ENCODE measurements at regions not wholly inside any gene's neighbourhood (a gene's known extent, or its start where the extent isn't known, plus 50 kb on each side); places are given as distances from the start of the nearest gene placed in this dataset.

DNA sequence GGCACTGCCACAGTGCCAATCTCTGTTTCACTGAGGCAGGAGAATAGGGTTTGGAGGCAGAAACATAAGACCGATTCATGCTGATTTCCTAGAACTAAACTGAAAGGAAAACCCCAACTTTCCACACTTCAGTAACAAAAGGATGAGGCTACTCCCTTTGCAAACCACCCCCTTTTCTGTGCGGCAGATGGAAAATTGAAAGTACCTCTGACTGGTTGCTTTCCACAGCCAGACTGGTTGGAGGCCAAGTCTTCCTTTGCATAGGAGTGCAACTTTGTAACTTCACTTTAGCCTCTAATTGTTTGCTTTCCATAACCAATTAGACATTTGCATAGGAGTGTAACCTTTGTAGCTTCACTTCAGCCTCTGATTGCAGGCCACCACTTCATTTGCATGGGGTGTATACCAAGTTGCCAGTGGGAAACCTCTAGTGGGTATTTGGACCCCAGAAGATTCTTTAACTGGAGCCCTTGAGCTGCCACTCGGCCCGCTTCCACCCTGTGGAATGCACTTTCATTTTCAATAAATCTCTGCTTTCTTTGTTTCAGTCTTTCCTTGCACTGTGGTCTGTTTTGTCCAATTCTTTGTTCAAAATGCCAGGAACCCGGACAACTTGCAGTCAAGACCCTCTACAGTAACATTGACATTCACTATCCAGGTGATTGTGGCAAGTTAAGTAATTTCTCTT is 252.0 kb downstream of the UTP18 start:
- no peaks in the 10 kb centered on the region for H3K27me3 ChIP-seq
- WGBS, result 74% methylated on average over 5 of the region's 5 CpGs

DNA sequence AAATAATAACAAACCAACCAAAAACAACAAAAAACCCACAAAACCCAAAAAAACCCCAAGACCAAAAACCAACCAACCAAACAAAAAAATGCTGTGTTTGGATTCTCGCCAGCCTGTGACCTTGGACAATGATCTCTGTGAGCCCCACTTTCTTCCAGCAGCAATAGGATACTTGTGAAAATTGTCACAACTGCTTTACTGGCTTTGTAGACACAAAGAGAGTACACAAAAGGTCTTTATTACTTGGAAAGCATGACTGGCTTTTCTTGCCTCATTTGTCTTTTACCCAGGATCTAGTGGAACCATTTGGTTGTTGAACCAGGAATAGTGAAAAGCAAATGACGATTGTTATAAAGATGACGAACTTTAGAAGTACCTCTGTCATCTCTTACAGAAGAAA is 256.6 kb downstream of the UTP18 start:
- no peak for DNase-seq (ENCODE audit: extremely low spot score)
- Histone ChIP-seq H3K4me3 (no peak overlapping the region), H3K36me3 (no peaks in the 10 kb centered on the region), H3K9me3 (no peaks in the 10 kb centered on the region), H3K27ac (replicated peaks in 1 of 4) (no peak overlapping the region), H3K27me3 (no peaks in the 10 kb centered on the region), H3K4me1 (peaks cover 0 to 7% (median 0%) of the 10 kb centered on the region in 4 donors)
- TF ChIP-seq POLR2A (IDR thresholded peaks at IDR 0.05; ENCODE audit: low read depth) (no peak), POLR2AphosphoS5 (IDR thresholded peaks at IDR 0.05) (no peak), EP300 (IDR thresholded peaks at IDR 0.05) (no peak)
- TF ChIP-seq, protein P1, sequence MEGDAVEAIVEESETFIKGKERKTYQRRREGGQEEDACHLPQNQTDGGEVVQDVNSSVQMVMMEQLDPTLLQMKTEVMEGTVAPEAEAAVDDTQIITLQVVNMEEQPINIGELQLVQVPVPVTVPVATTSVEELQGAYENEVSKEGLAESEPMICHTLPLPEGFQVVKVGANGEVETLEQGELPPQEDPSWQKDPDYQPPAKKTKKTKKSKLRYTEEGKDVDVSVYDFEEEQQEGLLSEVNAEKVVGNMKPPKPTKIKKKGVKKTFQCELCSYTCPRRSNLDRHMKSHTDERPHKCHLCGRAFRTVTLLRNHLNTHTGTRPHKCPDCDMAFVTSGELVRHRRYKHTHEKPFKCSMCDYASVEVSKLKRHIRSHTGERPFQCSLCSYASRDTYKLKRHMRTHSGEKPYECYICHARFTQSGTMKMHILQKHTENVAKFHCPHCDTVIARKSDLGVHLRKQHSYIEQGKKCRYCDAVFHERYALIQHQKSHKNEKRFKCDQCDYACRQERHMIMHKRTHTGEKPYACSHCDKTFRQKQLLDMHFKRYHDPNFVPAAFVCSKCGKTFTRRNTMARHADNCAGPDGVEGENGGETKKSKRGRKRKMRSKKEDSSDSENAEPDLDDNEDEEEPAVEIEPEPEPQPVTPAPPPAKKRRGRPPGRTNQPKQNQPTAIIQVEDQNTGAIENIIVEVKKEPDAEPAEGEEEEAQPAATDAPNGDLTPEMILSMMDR (IDR thresholded peaks at IDR 0.05), result no peak
- intact Hi-C loops (cut with DNase I), result no loop called here
- WGBS, result 77% methylated on average over 3 of the region's 3 CpGs

More for the DNA sequence above, 252.0 kb downstream of the UTP18 start:
- Histone ChIP-seq H3K27ac (replicated peaks in 1 of 4) (no peak overlapping the region), H3K36me3 (no peaks in the 10 kb centered on the region), H3K9me3 (no peaks in the 10 kb centered on the region), H3K4me1 (peaks cover 0 to 7% (median 0%) of the 10 kb centered on the region in 4 donors), H3K4me3 (no peak overlapping the region)
- intact Hi-C loops (cut with DNase I), result no loop called here
- TF ChIP-seq POLR2AphosphoS5 (IDR thresholded peaks at IDR 0.05) (no peak), POLR2A (IDR thresholded peaks at IDR 0.05; ENCODE audit: low read depth) (no peak), EP300 (IDR thresholded peaks at IDR 0.05) (no peak)
- TF ChIP-seq, protein P1 (IDR thresholded peaks at IDR 0.05), result no peak
- DNase-seq (ENCODE audit: extremely low spot score), result no peak

DNA sequence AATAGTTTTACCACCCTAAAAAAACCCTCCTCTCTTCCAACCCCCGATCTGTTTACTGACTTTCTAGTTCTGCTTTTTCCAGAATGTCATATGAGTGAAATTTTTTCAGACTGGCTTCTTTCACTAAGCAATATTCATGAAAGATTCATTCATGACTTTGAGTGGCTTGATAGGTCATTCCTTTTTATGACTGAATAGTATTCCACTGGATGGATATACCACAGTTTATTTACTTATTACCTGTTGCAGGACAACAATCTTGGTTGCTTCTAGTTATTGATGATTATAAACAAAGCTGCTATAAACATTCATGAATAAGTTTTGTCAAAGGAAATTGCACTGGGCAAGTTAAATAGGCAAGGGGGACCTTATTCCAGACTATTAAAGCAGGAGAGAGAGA is 264.2 kb downstream of the UTP18 start:
- DNase-seq (ENCODE audit: extremely low spot score), result no peak
- H3K36me3 ChIP-seq, result no peaks in the 10 kb centered on the region
- H3K27me3 ChIP-seq, result no peaks in the 10 kb centered on the region
- TF ChIP-seq POLR2A (IDR thresholded peaks at IDR 0.05; ENCODE audit: low read depth) (no peak), EP300 (IDR thresholded peaks at IDR 0.05) (no peak), POLR2AphosphoS5 (IDR thresholded peaks at IDR 0.05) (no peak)
- TF ChIP-seq, protein P1 (IDR thresholded peaks at IDR 0.05), result no peak
- no peaks in the 10 kb centered on the region for H3K4me1 ChIP-seq
- intact Hi-C loops (cut with DNase I), result no loop called here
- H3K27ac ChIP-seq (replicated peaks in 1 of 4), result no peak overlapping the region
- H3K9me3 ChIP-seq, result no peaks in the 10 kb centered on the region
- WGBS, result 83% methylated on average over 1 of the region's 1 CpG
- no peak overlapping the region for H3K4me3 ChIP-seq

DNA sequence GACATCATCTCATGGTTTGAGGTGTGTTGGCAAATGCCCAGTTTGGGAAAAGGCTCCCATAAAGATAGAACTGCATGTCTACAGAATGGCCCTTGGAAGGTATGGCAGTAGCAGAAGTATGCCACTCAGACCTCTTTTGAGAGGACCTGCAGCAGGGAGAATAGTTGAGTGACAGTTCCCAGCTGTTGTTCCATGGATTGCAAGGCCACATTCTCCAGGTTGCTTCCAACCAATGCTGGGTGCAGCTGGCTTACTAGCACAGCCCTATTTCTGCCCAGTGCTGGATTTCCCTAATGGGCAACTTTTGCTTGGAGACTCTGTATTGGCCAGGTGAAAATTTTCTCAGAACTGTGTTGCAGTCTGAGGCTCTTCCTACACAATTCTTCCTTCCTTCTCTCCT is 266.2 kb downstream of the UTP18 start:
- no peaks in the 10 kb centered on the region for H3K36me3 ChIP-seq
- H3K27me3 ChIP-seq, result no peaks in the 10 kb centered on the region
- DNase-seq (ENCODE audit: extremely low spot score), result no peak
- no peaks in the 10 kb centered on the region for H3K4me1 ChIP-seq
- no peaks in the 10 kb centered on the region for H3K9me3 ChIP-seq
- intact Hi-C loops (cut with DNase I), result no loop called here
- no peak for TF ChIP-seq EP300 (IDR thresholded peaks at IDR 0.05)
- TF ChIP-seq, protein P1 (IDR thresholded peaks at IDR 0.05), result no peak
- no peak overlapping the region for H3K27ac ChIP-seq (replicated peaks in 1 of 4)
- H3K4me3 ChIP-seq, result no peak overlapping the region

Data from esophagus muscularis mucosa (tissue), 4 donors.